ENCODE measurements at regions not wholly inside any gene's neighbourhood (a gene's known extent, or its start where the extent isn't known, plus 50 kb on each side); places are given as distances from the start of the nearest gene placed in this dataset.

- DNase-seq (ENCODE audit: low read depth in 1 of 2, low spot score in 2 of 2): peak in 1 of 2 experiments; percentile 48
- FAIRE-seq: peak; percentile 78
- 75% methylated on average over 4 of the region's 4 CpGs; no CpG with 5 or more reads in 1 of the 2 experiments for WGBS, 2 experiments (ENCODE audit: extremely low coverage in 1 of 2, insufficient coverage in 1 of 2, insufficient read length in 1 of 2, insufficient replicate concordance in 2 of 2, low coverage in 1 of 2, low lambda C conversion rate in 2 of 2, missing lambda C conversion rate in 1 of 2)
Measured at GRCh38 chr5:61915646-61916045, 390.4 kb upstream of the KIF2A start.

More at GRCh38 chr5:61915646-61916045, 390.4 kb upstream of the KIF2A start:
- ChIA-PET CTCF (ENCODE audit: partially characterized antibody) (interaction anchor here (0.6 to 4.9 kb wide), 7 partner anchors 13 to 1608 kb away, joined by 3 to 22 read pairs (median 4); no protein-coding TSS in a partner anchor), POLR2A (ENCODE audit: partially characterized antibody) (no interaction called here)
- Histone ChIP-seq H3K79me1 (ENCODE audit: low read depth, low read length) (no peaks in the 10 kb centered on the region), H2AFZ (ENCODE audit: low read length) (peak overlapping the region; percentile 96), H2BK15ac (ENCODE audit: low read length) (no peak overlapping the region), H3K23me2 (ENCODE audit: low read depth, low read length) (no peaks in the 10 kb centered on the region), H4K20me1 (replicated peaks in 1 of 2; ENCODE audit: control insufficient read depth in 1 of 2, insufficient read depth in 2 of 2, low read length in 2 of 2) (no peaks in the 10 kb centered on the region), H2BK12ac (ENCODE audit: low read depth, low read length) (no peak overlapping the region), H3K36me3 (ENCODE audit: control insufficient read depth in 2 of 4, insufficient read depth in 4 of 4, low read length in 3 of 4) (no peaks in the 10 kb centered on the region), H3K4ac (replicated peaks; ENCODE audit: insufficient read length, low read depth, low read length) (no peak overlapping the region), H3K9me3 (ENCODE audit: insufficient read depth in 2 of 2, low read depth in 1 of 2, low read length in 1 of 2) (peaks cover 3 to 5% of the 10 kb centered on the region in 2 experiments; a peak in 2 of 4 replicates), H4K5ac (ENCODE audit: insufficient read length, low read depth, low read length) (no peak overlapping the region), H3K18ac (ENCODE audit: extremely low read depth, low read length) (no peak overlapping the region), H3K23ac (ENCODE audit: insufficient read length) (no peak overlapping the region), H3K4me2 (ENCODE audit: insufficient read depth in 1 of 2, low read depth in 2 of 2, low read length in 2 of 2) (no peak overlapping the region), H3K4me3 (ENCODE audit: extremely low read depth in 1 of 4, insufficient read depth in 2 of 4, low read depth in 3 of 4, low read length in 4 of 4) (no peak overlapping the region), H3K9ac (replicated peaks in 1 of 4; ENCODE audit: extremely low read depth in 1 of 4, low read depth in 3 of 4, low read length in 3 of 4) (no peak overlapping the region), H2AK5ac (ENCODE audit: low read depth, low read length) (no peak overlapping the region), H3K14ac (ENCODE audit: insufficient read length) (no peak overlapping the region), H3K79me2 (ENCODE audit: control insufficient read depth in 1 of 2, insufficient read depth in 2 of 2, low read length in 2 of 2) (no peaks in the 10 kb centered on the region), H4K91ac (replicated peaks; ENCODE audit: insufficient read length, low read length) (no peak overlapping the region), H2BK5ac (ENCODE audit: low read depth, low read length) (no peak overlapping the region), H2BK20ac (ENCODE audit: low read length) (no peak overlapping the region), H3K27me3 (replicated peaks in 1 of 4; ENCODE audit: control insufficient read depth in 3 of 4, extremely low read depth in 1 of 4, insufficient read depth in 3 of 4, low read length in 3 of 4) (no peaks in the 10 kb centered on the region), H3K56ac (replicated peaks; ENCODE audit: insufficient read length, low read depth, low read length) (no peak overlapping the region), H2BK120ac (replicated peaks; ENCODE audit: low read depth, low read length) (no peak overlapping the region), H4K8ac (ENCODE audit: extremely low read depth, insufficient read depth, low read length) (no peak overlapping the region), H3K4me1 (replicated peaks in 1 of 4; ENCODE audit: control insufficient read depth in 3 of 4, insufficient read depth in 4 of 4, low read length in 3 of 4) (no peaks in the 10 kb centered on the region), H3K27ac (ENCODE audit: low read depth, low read length) (no peak overlapping the region)
- TF ChIP-seq SP2 (IDR thresholded peaks at IDR 0.05; ENCODE audit: low read length): no peak
- peak; percentile 32 to 49; a peak in 3 of 4 replicates for TF ChIP-seq RAD21 (IDR thresholded peaks at IDR 0.05 in 1 of 2, conservative IDR thresholded peaks at IDR 0.05 in 1 of 2; ENCODE audit: low read depth in 2 of 2, low read length in 2 of 2)
- TF ChIP-seq CEBPB (IDR thresholded peaks at IDR 0.05; ENCODE audit: low read depth, low read length): no peak
- no peak for TF ChIP-seq FOSL1 (IDR thresholded peaks at IDR 0.05; ENCODE audit: insufficient read depth, low read depth, low read length)
- peak; percentile 31 to 63 (median 63) for TF ChIP-seq CTCF (IDR thresholded peaks at IDR 0.05; ENCODE audit: control extremely low read depth in 1 of 3, insufficient read depth in 1 of 3, low read depth in 1 of 3, low read length in 3 of 3)
- TF ChIP-seq TAF1 (IDR thresholded peaks at IDR 0.05; ENCODE audit: low read depth, low read length): no peak
- no peak for TF ChIP-seq JUND (IDR thresholded peaks at IDR 0.05; ENCODE audit: low read length)
- TF ChIP-seq BACH1 (IDR thresholded peaks at IDR 0.05; ENCODE audit: low read length): no peak
